Posterior vena cava (tissue), 2 donors: ENCODE measurements at regions not wholly inside any gene's neighbourhood (a gene's known extent, or its start where the extent isn't known, plus 50 kb on each side); places are given as distances from the start of the nearest gene placed in this dataset.

Source experiments
- DNase-seq: peaks from one replicate; pipeline ENCODE4 v3.0.0-alpha.2; 2020; ENCODE audit warnings: low spot score
- intact Hi-C, 2 donors: fragments of 100-400 bp; cut with DNase I; formaldehyde crosslinking; loops; one replicate each; pipeline versions ENCODE4 v1.14.1 to v1.14.2; 2022 to 2023
- donor health status: DM: yes; HTN: yes; CAD: no.
- donor health status: DM: yes; HTN: yes; CAD: no.

DNA sequence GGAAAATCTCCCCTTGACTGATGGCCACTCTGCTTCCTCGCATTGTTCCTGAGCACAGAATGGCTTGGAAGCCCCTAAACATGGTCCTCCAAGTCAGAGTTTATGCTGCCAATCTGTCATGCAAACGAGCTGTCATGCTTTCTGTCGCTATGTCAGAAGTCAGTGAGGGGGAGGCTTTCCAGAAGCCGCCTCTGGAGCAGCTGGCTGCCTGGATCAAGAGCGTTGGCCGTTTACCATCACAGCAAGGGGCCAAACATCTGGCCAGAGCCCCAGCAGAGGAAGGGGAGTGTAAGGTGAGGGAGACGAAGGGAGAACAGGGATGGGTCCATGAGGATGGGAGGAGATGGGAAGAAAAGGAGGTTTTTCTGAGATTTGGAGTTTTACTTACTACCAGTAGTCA lies 372.6 kb upstream of the NR2F2 start:
- DNase-seq = no peak
- intact Hi-C loops = no loop called here

DNA sequence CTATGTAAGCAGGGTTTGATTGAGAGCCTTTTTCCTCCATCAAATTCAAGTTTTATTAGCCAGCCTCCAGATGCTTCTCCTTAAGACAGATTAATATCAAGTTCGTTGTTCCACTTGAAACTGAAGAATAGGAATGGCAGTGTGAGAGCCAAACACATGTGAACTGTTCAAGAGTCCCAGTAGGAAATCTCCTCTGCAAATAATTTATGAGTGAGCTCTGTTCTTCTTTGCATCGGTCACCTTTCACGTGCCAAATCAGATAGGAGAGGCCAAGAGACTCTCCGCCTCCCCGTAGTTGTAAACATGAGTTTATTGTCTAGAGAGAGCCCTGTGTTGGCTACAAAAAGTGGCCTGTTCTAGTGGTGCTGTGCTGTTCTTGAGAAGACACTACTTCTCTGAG lies 372.1 kb upstream of the NR2F2 start:
- intact Hi-C loops = no loop called here
- no peak for DNase-seq

DNA sequence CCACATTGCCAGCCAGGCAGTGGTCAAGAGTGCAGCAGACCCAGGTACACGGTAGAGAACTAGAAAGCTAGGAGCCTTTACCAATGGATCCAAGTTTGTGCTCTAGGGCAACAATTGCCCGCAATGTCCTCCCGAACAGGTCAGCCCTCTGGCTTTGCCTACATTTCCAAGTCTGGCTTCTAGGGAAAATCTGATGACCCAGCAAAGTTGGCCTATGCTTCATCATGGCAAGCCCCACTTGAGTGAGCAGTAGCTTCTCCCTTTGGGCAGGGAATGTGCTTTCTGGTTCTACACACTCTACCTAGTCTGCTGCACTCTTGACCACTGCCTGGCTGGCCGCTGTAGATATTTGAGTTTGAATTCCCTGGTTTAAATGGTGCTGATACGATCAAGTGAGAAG lies 361.6 kb upstream of the NR2F2 start:
- intact Hi-C loops = no loop called here

DNA sequence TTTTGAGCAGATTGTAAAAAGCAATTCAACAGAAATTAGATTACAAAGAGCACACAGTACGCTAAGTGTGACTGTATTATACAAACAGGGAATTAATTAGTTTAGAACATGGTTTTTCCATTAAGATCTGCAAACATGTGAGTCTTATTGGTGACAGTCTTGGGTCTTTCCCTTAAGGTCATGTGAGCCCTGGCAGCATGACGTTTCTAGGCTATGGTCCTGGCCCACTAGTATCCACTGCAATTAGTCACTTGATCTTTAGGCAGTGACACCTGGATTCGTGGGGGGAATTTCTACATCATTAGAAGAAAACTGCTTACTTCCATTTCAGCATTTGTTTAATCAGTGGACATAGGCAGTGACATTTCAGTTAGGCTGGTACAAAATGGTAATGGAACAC lies 360.2 kb upstream of the NR2F2 start:
- no peak for DNase-seq
- intact Hi-C loops = no loop called here

More for the DNA sequence above, 361.6 kb upstream of the NR2F2 start:
- no peak for DNase-seq

DNA sequence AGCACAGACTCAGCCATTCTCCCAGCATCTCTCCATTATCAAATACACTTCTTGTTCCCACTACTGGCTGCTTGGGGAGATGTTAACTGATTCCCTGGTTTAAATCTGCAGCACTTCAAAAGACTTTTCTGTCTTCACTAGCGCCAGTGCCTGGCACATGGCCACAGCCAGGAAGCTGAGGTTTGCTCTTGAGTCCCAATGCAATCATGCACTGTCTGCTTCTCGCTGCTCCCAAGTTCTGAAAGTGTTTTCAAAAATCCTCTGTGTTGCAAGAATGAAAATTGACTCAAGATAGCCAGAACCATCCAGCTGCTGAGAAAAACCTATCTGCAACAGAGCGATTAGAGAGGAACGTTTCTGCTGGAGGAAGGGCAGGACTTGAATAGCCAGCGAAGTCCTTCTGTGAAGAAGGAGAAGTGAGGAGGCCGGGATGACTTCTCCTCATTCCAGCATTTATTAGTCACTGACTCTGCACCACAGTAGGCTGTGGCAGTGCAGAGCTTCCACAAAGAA lies 358.4 kb upstream of the NR2F2 start:
- no peak for DNase-seq
- intact Hi-C loops = no loop called here

DNA sequence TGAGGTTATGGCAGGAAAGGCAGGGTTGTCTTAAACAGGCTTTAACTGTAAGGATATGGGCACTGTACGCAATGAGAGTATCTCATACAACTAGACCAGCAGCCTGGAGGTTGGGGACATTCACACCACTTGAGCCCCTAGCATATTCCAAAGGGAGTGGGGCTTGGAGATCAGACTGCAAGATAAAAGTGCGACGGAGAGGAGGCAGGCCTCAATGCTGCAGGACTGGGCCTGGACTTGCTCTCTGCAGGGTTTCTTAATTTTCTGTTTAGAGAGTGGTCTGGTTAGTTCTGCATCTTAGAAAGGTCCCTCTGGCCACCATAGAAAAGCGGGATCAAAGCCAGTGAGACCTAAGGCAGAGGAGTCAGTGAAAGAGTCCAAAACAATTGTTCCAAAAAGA lies 357.7 kb upstream of the NR2F2 start:
- no peak for DNase-seq
- intact Hi-C loops = no loop called here

DNA sequence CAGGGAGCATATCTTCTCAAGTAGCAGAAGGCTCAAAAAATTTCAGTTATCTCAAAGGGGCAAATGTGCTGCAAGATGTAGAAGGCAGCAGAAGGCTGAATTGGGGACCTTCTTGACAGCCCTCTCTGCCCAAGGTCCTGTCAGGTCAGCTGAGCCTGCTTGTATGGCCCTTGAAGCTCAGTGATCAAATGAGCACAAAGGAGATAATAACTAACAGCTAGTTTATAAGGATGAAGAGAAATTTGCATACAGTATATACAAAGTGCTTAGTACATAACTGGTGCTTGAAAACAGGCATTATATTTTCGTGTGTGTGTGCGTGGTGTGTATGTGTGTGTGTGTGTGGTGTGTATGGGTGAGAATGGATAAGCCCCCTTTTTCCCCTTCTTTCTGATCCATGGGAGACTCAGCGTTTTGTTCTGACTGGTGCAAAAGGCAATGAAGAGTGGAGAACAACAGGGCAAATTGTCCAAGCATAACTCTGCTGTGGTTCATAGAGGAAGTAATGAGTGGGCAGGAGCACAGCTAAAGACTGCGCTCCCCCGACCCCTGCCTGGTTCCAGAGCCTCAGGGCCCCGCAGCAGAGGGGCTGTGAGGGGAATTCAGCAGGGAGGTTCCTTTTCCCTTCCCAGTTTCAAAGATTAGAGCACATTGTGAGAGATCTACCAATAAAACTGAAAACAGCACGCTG lies 356.8 kb upstream of the NR2F2 start:
- no peak for DNase-seq
- intact Hi-C loops = loop anchor here in 1 of 2 donors (2.0 kb wide), 1 partner anchor 19 kb away; no protein-coding TSS in a partner anchor

DNA sequence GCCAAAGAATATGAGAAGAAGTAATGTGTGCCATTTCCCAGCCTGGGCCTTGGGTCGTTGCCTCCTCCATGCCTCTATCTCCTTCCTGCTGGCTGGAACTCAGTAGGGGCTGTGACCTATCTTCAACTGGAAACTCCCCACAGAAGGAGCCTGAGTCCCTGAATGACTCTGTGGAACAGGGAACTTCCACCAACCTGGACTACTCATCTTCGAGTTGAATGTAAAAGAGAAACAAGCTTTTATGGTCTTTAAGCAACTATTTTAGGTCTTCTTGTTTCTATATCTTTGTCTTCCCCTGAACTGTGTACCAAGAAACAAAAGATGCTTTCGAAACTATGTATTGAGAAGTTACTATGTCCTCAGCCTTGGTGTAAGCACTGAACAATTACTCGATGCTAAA lies 355.3 kb upstream of the NR2F2 start:
- intact Hi-C loops = loop anchor here in 1 of 2 donors (2.0 kb wide), 1 partner anchor 18 kb away; no protein-coding TSS in a partner anchor
- no peak for DNase-seq

DNA sequence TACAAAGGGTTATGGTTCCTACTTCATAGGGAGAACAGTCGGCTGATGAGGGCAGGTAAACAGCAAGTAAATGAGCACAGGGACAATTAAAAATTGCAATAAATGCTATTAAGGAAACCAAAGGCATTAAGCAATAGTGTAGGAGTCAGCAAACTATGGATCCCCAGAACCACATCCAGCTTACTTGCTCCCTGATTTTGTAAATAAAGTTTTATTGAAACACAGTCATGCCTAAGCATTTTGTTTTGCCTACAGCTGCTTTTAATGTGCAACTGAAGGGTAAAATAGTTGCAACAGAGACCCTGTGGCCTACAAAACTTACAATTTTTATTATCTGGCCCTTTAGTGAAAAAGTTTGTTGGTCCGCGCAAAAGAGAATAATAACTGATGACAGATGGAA lies 351.2 kb upstream of the NR2F2 start:
- intact Hi-C loops = no loop called here
- no peak for DNase-seq

DNA sequence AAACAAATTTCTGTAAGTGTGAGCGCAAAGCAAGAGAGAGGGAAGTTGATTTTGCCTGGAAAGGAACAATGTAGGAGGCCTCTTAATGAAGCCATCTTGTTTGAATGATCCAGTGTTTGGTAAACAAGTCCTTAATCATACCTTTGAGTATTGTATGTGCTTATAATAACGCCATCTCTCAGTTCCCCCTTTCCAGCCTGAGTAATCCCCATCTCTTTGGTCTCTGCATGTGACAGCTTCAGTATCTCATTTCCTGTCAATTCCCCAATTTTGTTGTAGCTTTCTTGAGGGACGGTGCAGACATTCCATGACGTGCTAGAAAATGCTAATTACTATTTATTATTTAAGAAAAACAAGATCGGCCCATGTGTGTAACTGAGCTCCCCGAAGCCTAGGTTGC lies 349.3 kb upstream of the NR2F2 start:
- no peak for DNase-seq
- intact Hi-C loops = loop anchor here in 1 of 2 donors (5.0 kb wide), 1 partner anchor 519 kb away; no protein-coding TSS in a partner anchor

DNA sequence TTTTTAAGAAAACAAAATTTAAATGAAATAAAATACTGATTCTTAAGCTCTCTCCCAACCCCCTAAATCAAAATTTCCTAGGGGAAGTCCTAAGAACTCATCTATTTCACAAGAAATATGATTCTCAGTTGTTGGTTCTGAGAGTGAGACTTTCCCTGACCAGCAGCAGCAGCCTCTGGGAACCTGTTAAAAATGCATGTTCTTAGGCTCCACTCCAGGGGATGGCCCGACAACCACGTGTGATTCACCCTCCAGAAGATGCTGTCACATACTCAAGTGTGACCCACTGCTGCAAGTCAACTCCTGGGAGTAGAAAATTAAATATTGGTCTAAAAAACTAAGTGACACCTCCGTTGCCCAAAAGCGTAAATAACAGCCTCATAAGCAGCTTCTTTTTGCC lies 343.2 kb upstream of the NR2F2 start:
- DNase-seq = no peak
- intact Hi-C loops = no loop called here

DNA sequence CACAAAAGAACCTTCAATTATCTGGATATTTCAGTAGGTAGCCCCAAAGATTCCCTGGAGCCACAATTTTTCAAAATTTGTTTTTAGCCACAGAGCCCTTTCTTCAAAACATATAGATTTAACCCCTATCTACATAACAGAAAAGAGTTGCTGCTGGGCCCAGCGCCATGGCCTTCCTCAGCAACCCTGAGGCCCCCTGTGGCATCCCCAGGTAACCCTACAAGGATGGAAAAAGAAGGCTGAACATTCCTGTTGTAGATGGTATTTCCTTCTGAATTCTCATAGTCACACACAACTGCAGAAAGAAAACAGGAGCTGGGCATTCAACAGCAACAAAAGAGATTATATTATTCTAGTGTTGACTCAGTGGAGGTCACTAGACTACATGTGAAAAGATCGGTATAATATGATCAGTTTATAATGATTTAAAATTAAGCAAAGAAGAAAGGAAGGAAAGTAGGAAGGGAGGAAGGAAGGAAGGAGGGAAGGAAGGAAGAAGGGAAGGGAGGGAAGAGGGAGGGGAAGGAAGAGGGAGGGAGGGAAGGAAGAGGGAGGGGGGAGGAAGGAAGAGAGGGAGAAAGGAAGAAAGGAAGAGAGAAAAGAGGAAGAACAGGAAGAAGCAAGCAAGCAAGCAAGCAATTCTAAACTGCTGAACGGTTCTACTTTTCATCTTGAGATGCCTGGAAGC lies 342.5 kb upstream of the NR2F2 start:
- intact Hi-C loops = no loop called here

DNA sequence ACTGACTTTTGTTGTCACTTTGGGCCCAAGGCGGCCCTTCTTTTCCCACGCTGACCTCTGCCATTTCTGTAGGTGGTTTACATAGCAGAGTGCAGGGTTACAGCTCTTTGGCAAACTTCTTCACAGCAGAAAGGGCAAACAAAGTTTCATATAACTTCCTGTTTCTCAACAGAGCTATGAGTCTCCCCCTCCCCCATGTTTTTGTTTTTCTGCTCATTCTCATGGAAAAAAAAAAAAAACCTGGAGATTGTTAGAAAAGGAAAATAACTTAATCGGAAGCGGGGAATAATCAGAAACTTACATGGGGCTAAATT lies 342.0 kb upstream of the NR2F2 start:
- intact Hi-C loops = no loop called here
- no peak for DNase-seq

More for the DNA sequence above, 342.5 kb upstream of the NR2F2 start:
- DNase-seq = no peak

DNA sequence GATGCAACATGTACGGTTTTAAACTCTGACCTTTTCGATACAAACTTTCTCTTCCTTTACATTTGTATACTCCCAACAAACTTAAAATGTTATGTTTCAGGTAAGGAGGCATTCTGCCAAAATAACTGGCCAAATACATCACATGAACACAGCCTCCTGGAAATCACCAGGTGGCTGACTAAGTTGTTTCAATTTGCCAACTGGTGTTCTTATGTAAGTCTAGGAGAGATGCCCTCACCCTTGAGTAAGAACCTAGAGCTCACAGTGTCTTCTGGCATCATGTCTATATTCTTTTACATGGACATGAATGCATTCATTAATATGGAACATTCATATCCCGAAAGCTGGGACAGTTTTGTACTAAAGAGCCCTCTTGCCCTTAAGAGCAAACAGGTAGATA lies 341.1 kb upstream of the NR2F2 start:
- intact Hi-C loops = no loop called here
- DNase-seq = no peak

DNA sequence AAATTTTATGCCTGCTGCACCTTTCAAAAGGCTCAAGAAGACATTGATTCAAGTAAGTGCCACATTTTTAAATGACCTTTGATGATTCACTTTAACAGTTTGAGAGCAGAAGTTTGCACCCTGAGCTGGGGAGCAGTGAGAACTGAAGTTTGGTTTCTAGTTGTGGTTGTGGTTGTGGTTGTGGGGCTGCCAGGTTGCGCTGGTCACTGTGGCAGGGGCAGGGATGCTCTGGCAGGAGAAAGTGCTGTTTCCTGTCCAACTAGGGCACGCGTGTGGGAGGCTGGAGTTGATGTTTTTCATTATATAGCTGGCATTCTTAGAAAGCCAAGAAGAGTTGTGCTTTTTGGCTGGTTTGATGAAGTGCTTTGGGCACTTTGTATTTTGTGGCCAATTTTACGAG lies 339.7 kb upstream of the NR2F2 start:
- DNase-seq = no peak
- intact Hi-C loops = no loop called here

DNA sequence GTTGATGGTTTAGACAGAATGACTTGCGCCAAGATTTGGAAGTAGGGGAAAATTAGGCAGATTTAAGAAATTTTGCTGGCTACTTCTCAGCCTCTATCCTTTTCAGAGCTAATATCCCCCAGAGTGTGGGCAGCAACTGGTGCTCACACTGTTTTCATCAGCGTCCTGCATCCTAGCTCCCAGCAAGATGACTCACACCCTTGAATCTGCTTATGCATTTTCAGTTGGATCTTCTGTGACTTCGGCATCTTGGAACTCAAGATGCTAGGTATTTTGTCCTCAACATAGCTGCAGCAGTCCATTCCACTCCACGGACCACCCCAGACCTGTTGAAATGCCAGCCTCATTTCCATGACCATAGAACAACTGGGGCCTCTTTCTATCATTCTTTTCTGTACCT lies 336.1 kb upstream of the NR2F2 start:
- DNase-seq = no peak
- intact Hi-C loops = no loop called here

DNA sequence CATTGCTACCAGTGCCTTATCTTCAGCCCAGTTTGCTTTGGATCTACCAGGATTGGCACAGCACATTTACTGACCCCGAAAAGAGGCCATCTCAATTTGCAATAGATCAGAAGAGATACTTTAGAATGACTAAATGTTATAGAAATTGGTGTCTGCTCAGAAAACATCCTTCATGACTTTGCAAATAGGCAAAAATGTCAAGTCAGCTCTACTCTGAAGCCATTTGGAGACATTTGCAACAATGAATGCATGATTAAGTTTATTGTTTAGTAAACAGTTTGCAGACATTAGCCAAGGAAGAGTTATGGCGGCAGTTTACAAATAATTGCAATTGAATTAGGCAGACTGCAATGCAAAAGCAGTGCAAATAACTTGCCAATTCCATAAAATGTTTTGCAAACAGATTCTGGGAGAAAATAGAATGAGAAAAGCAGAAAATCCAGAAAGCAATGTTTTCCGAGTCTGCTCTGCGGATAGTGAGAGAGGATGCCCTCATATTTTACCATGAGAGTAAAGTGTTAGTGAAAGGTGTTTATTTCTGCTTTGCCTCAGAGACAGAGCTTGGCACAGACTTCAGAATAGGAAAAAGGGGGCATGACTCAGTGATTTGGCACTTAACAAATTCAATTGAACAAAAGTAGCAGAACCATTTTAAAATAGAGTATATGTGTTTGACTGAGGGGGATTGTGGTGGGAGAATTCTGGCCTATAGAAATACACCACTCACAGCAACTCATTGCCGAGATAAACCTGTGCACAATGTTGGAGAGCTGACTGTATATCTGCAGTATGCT lies 334.9 kb upstream of the NR2F2 start:
- DNase-seq = no peak
- intact Hi-C loops = no loop called here

DNA sequence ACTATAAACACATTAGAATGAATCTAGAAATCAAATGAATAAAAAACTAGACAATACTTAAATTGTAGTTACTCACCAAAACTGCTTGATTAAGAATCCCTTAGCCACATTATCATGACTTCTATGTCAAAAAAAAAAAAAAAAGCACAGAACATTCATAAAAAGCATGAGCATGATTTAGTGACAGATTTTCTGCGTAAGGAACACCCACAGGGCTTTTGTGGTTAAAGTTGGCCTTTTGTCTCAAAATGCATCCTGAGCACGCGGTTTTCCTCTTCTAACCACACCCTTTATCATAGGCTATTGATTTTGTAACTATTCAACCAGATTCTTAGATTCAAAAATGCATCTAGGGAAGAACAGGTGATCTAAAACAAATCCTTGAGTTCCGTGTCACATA lies 334.0 kb upstream of the NR2F2 start:
- intact Hi-C loops = no loop called here
- DNase-seq = no peak

DNA sequence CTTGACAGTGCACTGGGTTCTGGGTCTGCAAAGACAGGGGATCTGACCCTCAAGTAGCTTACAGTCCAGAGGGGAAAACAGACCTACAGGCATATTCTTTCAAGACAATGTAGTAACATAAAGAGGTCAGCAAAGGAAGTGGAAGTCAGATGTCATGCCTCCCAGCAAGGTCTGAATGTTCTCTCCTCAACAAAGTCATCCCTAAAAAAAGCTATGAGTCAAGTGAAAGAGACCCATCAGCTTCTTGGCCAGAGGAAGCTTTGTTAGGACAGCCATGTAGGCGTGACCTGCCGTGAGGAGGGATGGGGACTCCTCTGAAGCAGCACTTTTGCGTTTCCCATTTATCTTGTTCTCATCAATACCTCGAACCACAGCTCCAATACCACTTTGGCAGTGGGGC lies 331.6 kb upstream of the NR2F2 start:
- no peak for DNase-seq
- intact Hi-C loops = loop anchor here in 1 of 2 donors (1.0 kb wide), 1 partner anchor 24 kb away; no protein-coding TSS in a partner anchor
